ENCODE measurements at regions not wholly inside any gene's neighbourhood (a gene's known extent, or its start where the extent isn't known, plus 50 kb on each side); places are given as distances from the start of the nearest gene placed in this dataset.
"Not testable (repeated sequence)": the region's sequence is repeated elsewhere in the genome, so short reads cannot be mapped to it uniquely, and the experiment has no call there.

GRCh38 chr11:34001557-34002064 lies 49.9 kb upstream of the CAPRIN1 start:
- no peak for DNase-seq

- DNase-seq = no peak
Measured at GRCh38 chr11:33999393-33999792, 52.1 kb upstream of the CAPRIN1 start.

GRCh38 chr11:33997584-33998251 lies 53.8 kb upstream of the CAPRIN1 start:
- no peak for DNase-seq

- peak; percentile 59 to 74 for DNase-seq
Measured at GRCh38 chr11:33996498-33997454, 54.8 kb upstream of the CAPRIN1 start.

GRCh38 chr11:33994937-33995336 lies 56.6 kb upstream of the CAPRIN1 start:
- DNase-seq = no peak

GRCh38 chr11:33991136-33991535 lies 60.4 kb upstream of the CAPRIN1 start:
- DNase-seq = not testable (repeated sequence)

GRCh38 chr11:33990131-33990530 lies 61.4 kb upstream of the CAPRIN1 start:
- not testable (repeated sequence) for DNase-seq

GRCh38 chr11:33989461-33989860 lies 62.1 kb upstream of the CAPRIN1 start:
- DNase-seq = no peak

GRCh38 chr11:33988586-33989370 lies 62.8 kb upstream of the CAPRIN1 start:
- no peak for DNase-seq

- DNase-seq = peak; percentile 64 to 78
Measured at GRCh38 chr11:33987975-33988580, 63.5 kb upstream of the CAPRIN1 start.

- DNase-seq = no peak
Measured at GRCh38 chr11:33987545-33987944, 64.0 kb upstream of the CAPRIN1 start.

- DNase-seq = not testable (repeated sequence)
Measured at GRCh38 chr11:33986597-33987501, 64.7 kb upstream of the CAPRIN1 start.

GRCh38 chr11:33984682-33985389 lies 66.7 kb upstream of the CAPRIN1 start:
- no peak for DNase-seq

- no peak for DNase-seq
Measured at GRCh38 chr11:33982661-33983060, 68.9 kb upstream of the CAPRIN1 start.

GRCh38 chr11:33980897-33981296 lies 70.6 kb upstream of the CAPRIN1 start:
- no peak for DNase-seq

- no peak for DNase-seq
Measured at GRCh38 chr11:33978376-33978775, 73.2 kb upstream of the CAPRIN1 start.

GRCh38 chr11:33977676-33978075 lies 73.9 kb upstream of the CAPRIN1 start:
- no peak for DNase-seq

GRCh38 chr11:33976495-33977199 lies 74.9 kb upstream of the CAPRIN1 start:
- no peak for DNase-seq

GRCh38 chr11:33974804-33975203 lies 76.7 kb upstream of the CAPRIN1 start:
- no peak for DNase-seq

- DNase-seq = not testable (repeated sequence)
Measured at GRCh38 chr11:33971530-33971929, 79.7 kb upstream of the LMO2 start.

All from hippocampal formation (tissue), 2 donors.